Mesendoderm (in vitro differentiated cells): ENCODE measurements at regions not wholly inside any gene's neighbourhood (a gene's known extent, or its start where the extent isn't known, plus 50 kb on each side); places are given as distances from the start of the nearest gene placed in this dataset.

Source experiments
- DNase-seq: peaks from one replicate; pipeline ENCODE4 v3.0.0; 2013
- H2AK5ac ChIP-seq: 2 replicates; pipeline ENCODE4 v1.6.1; 2013; ENCODE audit warnings: low read length, inconsistent platforms
- H2BK120ac ChIP-seq: 2 replicates; pipeline ENCODE4 v1.6.1; 2013; ENCODE audit warnings: low read depth, mild to moderate bottlenecking, low read length, moderate library complexity, mixed read lengths
- H2BK15ac ChIP-seq: replicated peaks from 2 replicates; pipeline ENCODE4 v1.6.1; 2013; ENCODE audit warnings: low read depth, mild to moderate bottlenecking, moderate library complexity
- H2BK5ac ChIP-seq: 2 replicates; pipeline ENCODE4 v1.6.1; 2013; ENCODE audit warnings: low read length, inconsistent platforms
- H3K18ac ChIP-seq: 2 replicates; pipeline ENCODE4 v1.6.1; 2013; ENCODE audit warnings: mild to moderate bottlenecking, low read length, mixed read lengths
- H3K23ac ChIP-seq: one replicate; pipeline ENCODE4 v1.6.1; 2013; ENCODE audit warnings: low read length
- H3K27ac ChIP-seq: 2 replicates; pipeline ENCODE4 v1.5.1; 2013; ENCODE audit warnings: low read depth, mild to moderate bottlenecking, inconsistent platforms, low read length, moderate library complexity
- H3K27me3 ChIP-seq: 2 replicates; pipeline ENCODE4 v1.6.1; 2013; ENCODE audit warnings: low read length, control low read depth, mild to moderate bottlenecking, inconsistent platforms; ENCODE audit not compliant: insufficient read depth, poor library complexity
- H3K36me3 ChIP-seq: 2 replicates; pipeline ENCODE4 v1.6.1; 2013; ENCODE audit warnings: low read length, inconsistent platforms; ENCODE audit not compliant: control insufficient read depth, insufficient read depth
- H3K4ac ChIP-seq: one replicate; pipeline ENCODE4 v1.6.1; 2013; ENCODE audit warnings: low read depth, mild to moderate bottlenecking, low read length, moderate library complexity
- H3K4me1 ChIP-seq: 2 replicates; pipeline ENCODE4 v1.6.1; 2013; ENCODE audit warnings: low read depth, low read length, inconsistent platforms; ENCODE audit not compliant: control insufficient read depth
- H3K4me2 ChIP-seq: 2 replicates; pipeline ENCODE4 v1.6.1; 2013; ENCODE audit warnings: low read length
- H3K4me3 ChIP-seq: 2 replicates; pipeline ENCODE4 v1.5.1; 2013; ENCODE audit warnings: mild to moderate bottlenecking, low read length
- H3K56ac ChIP-seq: one replicate; pipeline ENCODE4 v1.6.1; 2013; ENCODE audit warnings: low read length
- H3K79me1 ChIP-seq: 2 replicates; pipeline ENCODE4 v1.6.1; 2013; ENCODE audit warnings: low read length, inconsistent platforms
- H3K79me2 ChIP-seq: 2 replicates; pipeline ENCODE4 v1.6.1; 2013; ENCODE audit warnings: mild to moderate bottlenecking, low read length; ENCODE audit not compliant: control insufficient read depth, insufficient read depth
- H3K9ac ChIP-seq: 2 replicates; pipeline ENCODE4 v1.6.1; 2013; ENCODE audit warnings: low read length, inconsistent platforms
- H4K5ac ChIP-seq: one replicate; pipeline ENCODE4 v1.6.1; 2013; ENCODE audit warnings: low read length
- H4K8ac ChIP-seq: one replicate; pipeline ENCODE4 v1.6.1; 2013; ENCODE audit warnings: low read depth, mild to moderate bottlenecking, control low read depth, low read length, moderate library complexity
- WGBS: extraction: QIAGEN DNeasy Blood & Tissue Kit; methylation state at CpG from one replicate; pipeline ENCODE4 v1.1.7; 2013; ENCODE audit warnings: low lambda C conversion rate, missing lambda C conversion rate; ENCODE audit not compliant: insufficient coverage; ENCODE audit errors: extremely low coverage; 5-methylcytosine and 5-hydroxymethylcytosine counted together

DNA sequence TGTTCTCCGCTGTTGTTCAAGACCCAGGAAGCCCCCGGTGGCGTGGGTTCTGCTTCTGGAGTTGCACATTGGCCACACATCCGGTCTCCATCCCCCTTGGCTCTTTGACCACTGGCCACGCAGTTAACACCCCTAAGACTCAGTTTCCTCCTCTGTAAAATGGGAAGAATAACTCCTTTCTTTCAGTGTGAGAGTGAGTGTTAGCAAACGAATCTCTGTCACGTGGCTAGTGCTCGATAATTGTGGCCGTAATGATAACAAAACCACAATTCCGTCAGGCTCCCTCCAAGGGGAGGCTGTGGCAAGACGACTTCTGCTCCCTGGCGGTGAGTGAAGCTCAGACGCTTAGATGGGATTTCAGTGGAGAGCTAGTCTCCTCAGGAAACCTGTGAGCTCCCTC lies 315.2 kb upstream of the B3GAT1 start:
- Histone ChIP-seq H2AK5ac (no peak overlapping the region), H3K4me3 (no peak overlapping the region), H4K8ac (no peak overlapping the region), H3K56ac (no peak overlapping the region), H3K23ac (no peak overlapping the region), H3K4ac (no peak overlapping the region), H3K4me2 (no peak overlapping the region), H4K5ac (no peak overlapping the region), H2BK5ac (no peak overlapping the region), H3K9ac (no peak overlapping the region), H3K27me3 (no peaks in the 10 kb centered on the region), H3K4me1 (peaks cover 4% of the 10 kb centered on the region), H3K36me3 (no peaks in the 10 kb centered on the region), H3K79me2 (no peaks in the 10 kb centered on the region), H2BK120ac (no peak overlapping the region), H3K27ac (no peak overlapping the region), H3K79me1 (no peaks in the 10 kb centered on the region), H2BK15ac (no peak overlapping the region), H3K18ac (no peak overlapping the region)
- DNase-seq, result peak; percentile 33
- no CpG with 5 or more reads among the region's 13 CpGs for WGBS

DNA sequence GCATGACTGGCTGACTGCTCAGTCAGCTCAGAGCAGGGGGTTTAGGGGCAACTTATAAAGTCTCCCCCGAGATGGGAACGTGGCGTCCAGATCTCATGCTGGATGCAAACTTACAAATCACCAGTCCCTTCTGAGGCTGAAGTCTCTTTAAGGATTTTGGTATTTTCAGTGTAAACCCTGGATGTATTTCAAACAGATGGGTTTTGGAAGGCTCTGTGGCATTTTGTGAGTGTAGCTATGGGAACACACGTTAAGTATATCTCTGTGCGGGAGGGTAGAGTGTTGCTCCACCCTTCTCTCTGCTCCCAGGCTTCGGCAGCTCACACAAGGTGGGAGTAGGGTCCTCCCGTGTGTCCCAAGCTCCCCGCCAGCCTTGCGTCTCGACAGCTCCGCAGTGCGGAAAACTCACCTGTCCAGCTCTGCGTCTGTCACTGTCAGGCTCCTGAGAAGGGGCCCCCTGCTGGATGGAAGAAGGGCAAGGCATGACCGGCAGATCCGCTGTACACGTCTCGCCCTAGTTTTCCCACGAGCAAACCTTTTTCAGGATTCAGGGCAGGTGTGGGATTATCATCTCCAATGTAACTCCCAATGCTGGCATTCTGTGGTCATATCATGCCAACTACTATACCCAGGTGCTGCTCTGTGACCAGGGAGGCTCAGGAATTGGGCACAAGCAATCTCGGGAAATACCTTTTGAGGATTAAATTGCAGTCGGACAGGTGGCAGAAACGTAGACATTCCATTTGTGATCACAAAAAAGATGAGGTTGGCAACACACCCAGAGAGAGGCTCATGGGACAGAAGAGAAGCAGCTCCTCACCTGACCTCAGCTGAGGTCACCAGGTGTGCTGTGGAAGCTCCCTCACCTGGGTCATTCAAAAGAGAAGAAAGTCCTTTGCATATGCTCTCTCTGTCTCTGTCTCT lies 313.9 kb upstream of the B3GAT1 start:
- H3K4me1 ChIP-seq, result peaks cover 2% of the 10 kb centered on the region
- H3K4me3 ChIP-seq, result no peak overlapping the region
- no peak overlapping the region for H2BK15ac ChIP-seq
- no peaks in the 10 kb centered on the region for H3K79me2 ChIP-seq
- no peak overlapping the region for H2BK120ac ChIP-seq
- no peak overlapping the region for H4K8ac ChIP-seq
- H3K4ac ChIP-seq, result no peak overlapping the region
- no peak overlapping the region for H2BK5ac ChIP-seq
- DNase-seq, result peak; percentile 46
- no peak overlapping the region for H3K18ac ChIP-seq
- no CpG with 5 or more reads among the region's 21 CpGs for WGBS
- no peak overlapping the region for H3K56ac ChIP-seq
- no peak overlapping the region for H3K9ac ChIP-seq
- H3K27me3 ChIP-seq, result no peaks in the 10 kb centered on the region
- H3K79me1 ChIP-seq, result no peaks in the 10 kb centered on the region
- H3K23ac ChIP-seq, result no peak overlapping the region
- no peak overlapping the region for H3K27ac ChIP-seq
- H3K4me2 ChIP-seq, result no peak overlapping the region
- no peak overlapping the region for H4K5ac ChIP-seq
- no peaks in the 10 kb centered on the region for H3K36me3 ChIP-seq
- no peak overlapping the region for H2AK5ac ChIP-seq

DNA sequence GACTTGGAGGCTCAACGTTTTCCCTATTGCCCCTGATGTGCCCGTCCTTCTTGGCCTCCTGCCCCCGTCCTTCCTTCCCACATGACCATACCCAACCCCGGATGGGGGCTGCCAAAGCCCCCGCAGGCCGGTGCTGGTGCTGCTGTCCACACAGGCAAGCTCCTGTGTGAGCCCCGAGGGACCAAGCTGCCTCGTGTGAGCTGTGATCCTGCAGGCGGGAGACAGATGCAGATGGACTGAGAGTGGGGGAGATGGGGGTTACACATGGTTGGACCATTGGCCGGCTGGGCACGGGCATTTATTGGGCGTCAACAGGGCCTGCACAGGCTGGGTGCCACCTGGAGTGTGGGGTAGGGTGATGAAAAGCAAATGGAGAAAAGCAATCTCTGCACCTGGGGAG lies 313.2 kb upstream of the B3GAT1 start:
- Histone ChIP-seq H3K18ac (no peak overlapping the region), H3K4ac (no peak overlapping the region), H3K4me2 (no peak overlapping the region), H2BK15ac (no peak overlapping the region), H3K27ac (no peak overlapping the region), H3K27me3 (no peaks in the 10 kb centered on the region), H3K79me1 (no peaks in the 10 kb centered on the region), H2AK5ac (no peak overlapping the region), H3K23ac (no peak overlapping the region), H2BK120ac (no peak overlapping the region), H3K56ac (no peak overlapping the region), H3K79me2 (no peaks in the 10 kb centered on the region), H3K4me3 (no peak overlapping the region), H3K36me3 (no peaks in the 10 kb centered on the region), H4K8ac (no peak overlapping the region), H3K4me1 (no peaks in the 10 kb centered on the region), H2BK5ac (no peak overlapping the region), H4K5ac (no peak overlapping the region), H3K9ac (no peak overlapping the region)
- no peak for DNase-seq
- WGBS, result no CpG with 5 or more reads among the region's 12 CpGs

DNA sequence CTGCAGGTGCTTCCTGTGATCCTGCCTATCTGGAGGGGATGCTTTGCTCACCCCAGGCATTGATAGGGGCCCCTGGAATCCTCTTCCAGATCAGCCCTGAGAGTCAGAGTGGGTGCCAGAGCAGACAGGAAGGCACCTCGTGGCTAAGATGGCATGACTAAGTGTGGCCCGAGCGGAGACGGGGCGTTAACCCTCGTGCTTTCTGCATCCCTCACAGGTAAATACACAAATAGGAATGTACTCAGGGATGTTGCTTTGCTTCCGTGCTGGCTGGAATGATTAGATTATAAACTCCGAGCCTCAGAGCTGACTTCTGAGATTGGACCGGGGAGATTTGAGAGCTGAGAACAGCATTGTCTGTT lies 312.7 kb upstream of the B3GAT1 start:
- Histone ChIP-seq H3K4me1 (no peaks in the 10 kb centered on the region), H3K4me3 (no peak overlapping the region), H2BK5ac (no peak overlapping the region), H4K8ac (no peak overlapping the region), H3K9ac (no peak overlapping the region), H3K27ac (no peak overlapping the region), H2BK15ac (no peak overlapping the region), H3K18ac (no peak overlapping the region), H3K36me3 (no peaks in the 10 kb centered on the region), H3K4me2 (no peak overlapping the region), H3K27me3 (no peaks in the 10 kb centered on the region), H3K4ac (no peak overlapping the region), H3K79me2 (no peaks in the 10 kb centered on the region), H4K5ac (no peak overlapping the region), H2AK5ac (no peak overlapping the region), H3K79me1 (no peaks in the 10 kb centered on the region), H3K56ac (no peak overlapping the region), H3K23ac (no peak overlapping the region), H2BK120ac (no peak overlapping the region)
- WGBS, result no CpG with 5 or more reads among the region's 9 CpGs
- DNase-seq, result no peak

DNA sequence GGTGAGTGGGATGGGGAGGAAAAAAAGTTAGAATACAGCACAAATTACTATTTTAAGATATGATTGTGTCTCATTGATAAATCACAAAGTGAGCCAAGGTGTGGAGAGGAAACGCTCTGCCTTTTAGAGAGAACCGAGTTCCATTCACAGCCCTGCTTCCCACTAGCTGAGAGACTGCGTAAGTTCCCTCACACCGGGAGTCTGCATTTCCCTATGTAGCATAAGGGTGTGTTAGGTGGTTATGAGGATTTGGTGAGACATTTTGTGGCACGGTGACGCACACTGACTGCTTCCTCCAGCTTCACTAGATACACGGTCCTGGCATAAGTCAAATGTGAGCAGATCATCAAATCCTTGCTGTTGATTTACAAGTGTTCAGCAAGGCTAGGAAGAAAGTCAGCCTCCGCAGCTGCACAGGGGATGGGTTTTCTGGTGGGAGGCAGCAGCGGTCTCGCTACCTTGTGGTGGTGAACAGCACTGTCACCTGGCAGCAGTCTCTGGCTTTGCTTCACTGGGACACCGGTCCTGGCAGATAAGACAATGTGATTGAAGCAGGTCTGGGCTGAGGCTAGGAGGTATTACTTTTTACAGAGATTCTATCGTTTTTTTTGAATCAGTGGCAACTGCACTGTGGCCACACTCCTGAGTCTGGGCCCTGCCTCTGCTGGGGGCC lies 312.2 kb upstream of the B3GAT1 start:
- no peak overlapping the region for H3K18ac ChIP-seq
- no peak overlapping the region for H3K4me2 ChIP-seq
- no peaks in the 10 kb centered on the region for H3K79me2 ChIP-seq
- no peak overlapping the region for H3K56ac ChIP-seq
- no peak overlapping the region for H2BK5ac ChIP-seq
- H4K8ac ChIP-seq, result no peak overlapping the region
- no peak overlapping the region for H2BK120ac ChIP-seq
- no peak overlapping the region for H3K4ac ChIP-seq
- H3K27ac ChIP-seq, result no peak overlapping the region
- no peaks in the 10 kb centered on the region for H3K4me1 ChIP-seq
- H3K23ac ChIP-seq, result no peak overlapping the region
- no CpG with 5 or more reads among the region's 12 CpGs for WGBS
- no peaks in the 10 kb centered on the region for H3K27me3 ChIP-seq
- H3K79me1 ChIP-seq, result no peaks in the 10 kb centered on the region
- H3K36me3 ChIP-seq, result no peaks in the 10 kb centered on the region
- no peak overlapping the region for H3K4me3 ChIP-seq
- no peak overlapping the region for H3K9ac ChIP-seq
- no peak overlapping the region for H4K5ac ChIP-seq
- DNase-seq, result no peak
- H2BK15ac ChIP-seq, result no peak overlapping the region
- no peak overlapping the region for H2AK5ac ChIP-seq
